Sigmoid colon (tissue), 6 donors: ENCODE measurements at regions not wholly inside any gene's neighbourhood (a gene's known extent, or its start where the extent isn't known, plus 50 kb on each side); places are given as distances from the start of the nearest gene placed in this dataset.

Experiments used
- DNase-seq: peaks from one replicate; pipeline ENCODE4 v3.0.0-alpha.2; 2019
- H3K27ac ChIP-seq, 4 donors: fragments of 200-600 bp; sonication (generic); one replicate each; pipeline ENCODE4 v1.5.1; 2016 to 2019; ENCODE audit warnings: mild to moderate bottlenecking in 1 of 4
- H3K27me3 ChIP-seq, 3 donors: fragments of 200-600 bp; sonication (generic); one replicate each; pipeline ENCODE4 v1.5.1; 2019; ENCODE audit warnings: mild to moderate bottlenecking in 1 of 3
- H3K36me3 ChIP-seq, 4 donors: fragments of 200-600 bp; sonication (generic); one replicate each; pipeline ENCODE4 v1.5.1; 2016 to 2019
- H3K4me1 ChIP-seq, 4 donors: fragments of 200-600 bp; sonication (generic); one replicate each; pipeline ENCODE4 v1.5.1; 2017 to 2019
- H3K4me3 ChIP-seq, 4 donors: fragments of 200-600 bp; sonication (generic); one replicate each; pipeline ENCODE4 v1.5.1; 2017 to 2019; ENCODE audit warnings: mild to moderate bottlenecking in 2 of 4, moderate library complexity in 1 of 4
- H3K9me3 ChIP-seq, 4 donors: fragments of 200-600 bp in 3 of 4; sonication (generic) in 3 of 4; one replicate each; pipeline versions ENCODE4 v1.5.1 to v1.6.1; 2013 to 2019
- CTCF ChIP-seq, 4 experiments: fragments of 450-650 bp in 3 of 4; fragments of 200-600 bp in 1 of 4; IDR thresholded peaks; one replicate each; pipeline ENCODE4 v1.5.1; 2016 to 2019; ENCODE audit warnings: antibody characterized with exemption in 4 of 4, mild to moderate bottlenecking in 3 of 4, moderate library complexity in 2 of 4
- EP300 ChIP-seq, 4 donors: sonication (generic); formaldehyde crosslinking; IDR thresholded peaks; one replicate each; pipeline ENCODE4 v1.6.1; 2017; ENCODE audit warnings: antibody characterized with exemption in 4 of 4
- POLR2A ChIP-seq, 2 donors: fragments of 450-650 bp; IDR thresholded peaks; one replicate each; pipeline ENCODE4 v1.6.1; 2016; ENCODE audit warnings: antibody characterized with exemption in 2 of 2, mild to moderate bottlenecking in 2 of 2, moderate library complexity in 2 of 2
- POLR2AphosphoS5 ChIP-seq, 4 donors: sonication (generic); formaldehyde crosslinking; IDR thresholded peaks; one replicate each; pipeline ENCODE4 v1.6.1; 2017; ENCODE audit warnings: antibody characterized with exemption in 4 of 4
- WGBS, 2 donors: extraction: QIAGEN DNeasy Blood & Tissue Kit; methylation state at CpG; one replicate each; pipeline ENCODE4 v1.1.7; 2013; 5-methylcytosine and 5-hydroxymethylcytosine counted together
- intact Hi-C: fragments of 100-400 bp; cut with DNase I; formaldehyde crosslinking; loops from one replicate; pipeline ENCODE4 v1.15.1; 2023
- donor health status: healthy with polysubstance abuse.
- donor health status: healthy.

- Histone ChIP-seq H3K27ac (peak overlapping the region in 1 of 4 donors; percentile 60), H3K4me3 (no peak overlapping the region), H3K27me3 (no peaks in the 10 kb centered on the region), H3K4me1 (peaks cover 0 to 15% (median 6%) of the 10 kb centered on the region in 4 donors), H3K9me3 (no peaks in the 10 kb centered on the region), H3K36me3 (no peaks in the 10 kb centered on the region)
- 76 to 90% methylated on average over 6 of the region's 6 CpGs for WGBS, 2 donors
- no peak for TF ChIP-seq POLR2A (IDR thresholded peaks at IDR 0.05)
- intact Hi-C loops = no loop called here
- no peak for DNase-seq
These were observed 60.8 kb upstream of the PDE3B start for GRCh38 chr11:14582793-14583192.

DNA sequence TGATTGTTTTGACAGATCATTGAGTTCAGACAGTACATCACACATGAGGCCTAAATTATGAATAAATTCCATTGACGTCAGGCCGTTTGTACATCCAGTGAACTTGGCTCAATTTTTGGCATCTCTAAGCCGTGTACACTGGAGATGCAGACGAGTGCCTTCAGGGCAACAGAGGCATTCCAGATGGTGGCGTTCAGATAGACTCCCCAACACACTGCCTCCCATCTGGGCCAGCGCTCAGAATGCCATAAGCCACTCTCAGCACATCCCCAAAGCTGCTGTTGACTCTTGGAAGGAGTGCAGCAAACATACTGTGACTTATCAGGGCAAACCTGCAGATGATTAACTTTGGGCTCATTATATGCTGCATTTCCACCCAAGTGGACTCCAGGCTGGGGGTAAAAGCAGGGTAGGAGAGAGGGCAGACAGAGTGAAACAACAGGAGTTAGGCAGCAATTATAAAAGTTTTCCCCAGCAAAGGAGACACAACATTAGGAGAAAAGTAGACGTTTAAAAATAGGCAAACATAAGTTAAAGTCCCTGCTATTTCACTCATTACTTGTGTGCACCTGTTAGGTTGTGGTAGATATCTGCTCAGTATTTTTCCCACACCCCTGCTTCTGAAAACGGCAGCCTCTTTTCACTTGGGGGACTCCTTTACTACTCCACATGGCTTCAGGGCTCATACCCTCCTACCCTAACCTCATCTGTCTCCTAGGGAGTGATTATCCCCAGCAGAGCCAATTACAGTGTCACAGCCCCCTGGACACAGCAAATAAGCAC is 60.2 kb upstream of the PDE3B start:
- TF ChIP-seq POLR2AphosphoS5 (IDR thresholded peaks at IDR 0.05) = no peak
- no peak for TF ChIP-seq POLR2A (IDR thresholded peaks at IDR 0.05)
- TF ChIP-seq EP300 (IDR thresholded peaks at IDR 0.05) = no peak
- TF ChIP-seq CTCF (IDR thresholded peaks at IDR 0.05) = no peak
- H3K4me1 ChIP-seq = peaks cover 0 to 15% (median 6%) of the 10 kb centered on the region in 4 donors
- DNase-seq = no peak
- no peak overlapping the region for H3K4me3 ChIP-seq
- peak overlapping the region in 1 of 4 donors; percentile 60 for H3K27ac ChIP-seq
- intact Hi-C loops = no loop called here
- H3K36me3 ChIP-seq = no peaks in the 10 kb centered on the region
- H3K27me3 ChIP-seq = no peaks in the 10 kb centered on the region
- WGBS, 2 donors = 14 to 54% methylated on average over 8 of the region's 8 CpGs
- H3K9me3 ChIP-seq = no peaks in the 10 kb centered on the region

GRCh38 chr11:14584035-14584363 is 59.6 kb upstream of the PDE3B start:
- DNase-seq = no peak
- intact Hi-C loops = no loop called here
- Histone ChIP-seq H3K36me3 (no peaks in the 10 kb centered on the region), H3K9me3 (no peaks in the 10 kb centered on the region), H3K4me3 (no peak overlapping the region), H3K27me3 (no peaks in the 10 kb centered on the region), H3K4me1 (peaks cover 0 to 15% (median 3%) of the 10 kb centered on the region in 4 donors), H3K27ac (peak overlapping the region in 1 of 4 donors; percentile 60)
- 89 to 93% methylated on average over 3 of the region's 3 CpGs for WGBS, 2 donors
- TF ChIP-seq EP300 (IDR thresholded peaks at IDR 0.05) = no peak
- TF ChIP-seq POLR2A (IDR thresholded peaks at IDR 0.05) = no peak
- TF ChIP-seq CTCF (IDR thresholded peaks at IDR 0.05) = no peak
- no peak for TF ChIP-seq POLR2AphosphoS5 (IDR thresholded peaks at IDR 0.05)

DNA sequence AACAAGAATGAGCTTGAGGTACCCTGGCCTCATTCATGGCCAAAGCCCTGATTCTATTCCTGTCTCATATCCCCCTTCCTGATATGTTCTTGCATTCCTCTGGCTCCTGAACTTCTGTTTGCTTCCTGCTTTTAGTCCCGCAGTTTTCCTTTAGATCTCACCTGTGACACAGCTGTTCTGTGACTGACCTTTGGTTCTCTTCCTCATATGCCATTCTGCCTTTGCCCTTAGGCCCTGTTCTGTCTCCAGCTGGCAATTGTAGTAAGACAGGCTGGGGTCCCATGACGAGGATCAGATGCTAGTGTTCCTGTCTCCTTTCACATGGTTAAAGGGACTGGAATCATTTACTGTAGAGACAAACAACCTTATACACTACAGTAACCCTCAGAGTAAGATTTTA is 59.0 kb upstream of the PDE3B start:
- H3K27me3 ChIP-seq = no peaks in the 10 kb centered on the region
- no peaks in the 10 kb centered on the region for H3K36me3 ChIP-seq
- intact Hi-C loops = no loop called here
- DNase-seq = no peak
- WGBS, 2 donors = 19 to 69% methylated on average over 2 of the region's 2 CpGs
- H3K4me1 ChIP-seq = peaks cover 0 to 15% (median 3%) of the 10 kb centered on the region in 4 donors
- H3K9me3 ChIP-seq = no peaks in the 10 kb centered on the region
- no peak overlapping the region for H3K27ac ChIP-seq
- TF ChIP-seq CTCF (IDR thresholded peaks at IDR 0.05) (no peak), POLR2A (IDR thresholded peaks at IDR 0.05) (no peak), POLR2AphosphoS5 (IDR thresholded peaks at IDR 0.05) (no peak), EP300 (IDR thresholded peaks at IDR 0.05) (no peak)
- no peak overlapping the region for H3K4me3 ChIP-seq

GRCh38 chr11:14585438-14585837 is 58.2 kb upstream of the PDE3B start:
- Histone ChIP-seq H3K27me3 (no peaks in the 10 kb centered on the region), H3K9me3 (no peaks in the 10 kb centered on the region), H3K4me3 (no peak overlapping the region), H3K4me1 (peaks cover 0 to 15% (median 3%) of the 10 kb centered on the region in 4 donors), H3K36me3 (no peaks in the 10 kb centered on the region), H3K27ac (no peak overlapping the region)
- WGBS, 2 donors = 79 to 90% methylated on average over 2 of the region's 2 CpGs
- no peak for DNase-seq
- intact Hi-C loops = no loop called here
- TF ChIP-seq EP300 (IDR thresholded peaks at IDR 0.05) (no peak), POLR2A (IDR thresholded peaks at IDR 0.05) (no peak), CTCF (IDR thresholded peaks at IDR 0.05) (no peak), POLR2AphosphoS5 (IDR thresholded peaks at IDR 0.05) (no peak)
